Mucosa of descending colon (tissue), 3 donors: ENCODE measurements at regions not wholly inside any gene's neighbourhood (a gene's known extent, or its start where the extent isn't known, plus 50 kb on each side); places are given as distances from the start of the nearest gene placed in this dataset.

ENCODE experiments used
- ATAC-seq: fragments of 200-7000 bp; cut with Tn5 transposase; one replicate; pipeline ENCODE4 v1.9.1; 2020; ENCODE audit warnings: mild to moderate bottlenecking, moderate library complexity
- DNase-seq, 3 donors: peaks; one replicate each; pipeline ENCODE4 v3.0.0-alpha.2; 2020
- H3K36me3 ChIP-seq: fragments of 200-600 bp; one replicate; pipeline ENCODE4 v1.8.0; 2021; ENCODE audit warnings: low read depth, mild to moderate bottlenecking
- H3K4me1 ChIP-seq: fragments of 200-600 bp; one replicate; pipeline ENCODE4 v1.8.0; 2021; ENCODE audit warnings: low read depth, mild to moderate bottlenecking
- H3K4me3 ChIP-seq: fragments of 200-600 bp; one replicate; pipeline ENCODE4 v1.8.0; 2021; ENCODE audit warnings: mild to moderate bottlenecking
- H3K9me3 ChIP-seq: fragments of 200-600 bp; one replicate; pipeline ENCODE4 v1.8.0; 2021; ENCODE audit warnings: mild to moderate bottlenecking
- intact Hi-C, 2 donors: fragments of 100-400 bp; cut with DNase I in 1 of 2; cut with micrococcal nuclease in 1 of 2; formaldehyde crosslinking; loops; one replicate each; pipeline versions ENCODE4 v1.11.0 to v1.11.1; 2022; cut with DNase I, micrococcal nuclease
- TF ChIP-seq, protein P1 (sequence below): fragments of 200-600 bp; IDR thresholded peaks from one replicate; pipeline ENCODE4 v1.8.0; 2022; ENCODE audit warnings: antibody characterized with exemption, mild to moderate bottlenecking
- donor health status: DM: no; HTN: no; CAD: no; lungs with moderate emphysema.
- donor health status: DM: no; HTN: no; CAD: no.
- donor health status: DM: no; HTN: yes; CAD: no.

DNA sequence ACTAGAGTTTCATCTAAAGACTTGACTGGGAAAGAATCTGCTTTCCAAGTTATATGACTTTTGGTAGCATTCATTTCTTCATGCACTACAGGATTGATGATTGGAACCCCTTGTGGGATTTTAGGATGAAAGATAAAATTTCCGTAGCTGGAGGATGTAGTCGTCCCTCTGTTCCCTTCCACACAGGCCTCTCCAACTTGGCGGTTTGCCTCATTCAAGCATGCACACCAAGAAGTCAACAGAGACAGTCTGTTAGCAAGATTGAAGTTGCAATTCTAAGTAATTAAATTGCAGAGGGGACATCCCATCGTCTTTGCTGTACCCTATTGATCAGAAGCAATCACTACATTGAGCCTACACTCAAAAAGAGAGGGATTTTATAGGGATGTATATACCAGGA lies 777.4 kb upstream of the HS3ST1 start:
- no peak for DNase-seq
- TF ChIP-seq, protein P1, sequence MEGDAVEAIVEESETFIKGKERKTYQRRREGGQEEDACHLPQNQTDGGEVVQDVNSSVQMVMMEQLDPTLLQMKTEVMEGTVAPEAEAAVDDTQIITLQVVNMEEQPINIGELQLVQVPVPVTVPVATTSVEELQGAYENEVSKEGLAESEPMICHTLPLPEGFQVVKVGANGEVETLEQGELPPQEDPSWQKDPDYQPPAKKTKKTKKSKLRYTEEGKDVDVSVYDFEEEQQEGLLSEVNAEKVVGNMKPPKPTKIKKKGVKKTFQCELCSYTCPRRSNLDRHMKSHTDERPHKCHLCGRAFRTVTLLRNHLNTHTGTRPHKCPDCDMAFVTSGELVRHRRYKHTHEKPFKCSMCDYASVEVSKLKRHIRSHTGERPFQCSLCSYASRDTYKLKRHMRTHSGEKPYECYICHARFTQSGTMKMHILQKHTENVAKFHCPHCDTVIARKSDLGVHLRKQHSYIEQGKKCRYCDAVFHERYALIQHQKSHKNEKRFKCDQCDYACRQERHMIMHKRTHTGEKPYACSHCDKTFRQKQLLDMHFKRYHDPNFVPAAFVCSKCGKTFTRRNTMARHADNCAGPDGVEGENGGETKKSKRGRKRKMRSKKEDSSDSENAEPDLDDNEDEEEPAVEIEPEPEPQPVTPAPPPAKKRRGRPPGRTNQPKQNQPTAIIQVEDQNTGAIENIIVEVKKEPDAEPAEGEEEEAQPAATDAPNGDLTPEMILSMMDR = no peak
- ATAC-seq = no peak
- Histone ChIP-seq H3K4me3 (no peak overlapping the region), H3K9me3 (no peaks in the 10 kb centered on the region), H3K4me1 (no peaks in the 10 kb centered on the region), H3K36me3 (no peaks in the 10 kb centered on the region)
- intact Hi-C loops = no loop called here

DNA sequence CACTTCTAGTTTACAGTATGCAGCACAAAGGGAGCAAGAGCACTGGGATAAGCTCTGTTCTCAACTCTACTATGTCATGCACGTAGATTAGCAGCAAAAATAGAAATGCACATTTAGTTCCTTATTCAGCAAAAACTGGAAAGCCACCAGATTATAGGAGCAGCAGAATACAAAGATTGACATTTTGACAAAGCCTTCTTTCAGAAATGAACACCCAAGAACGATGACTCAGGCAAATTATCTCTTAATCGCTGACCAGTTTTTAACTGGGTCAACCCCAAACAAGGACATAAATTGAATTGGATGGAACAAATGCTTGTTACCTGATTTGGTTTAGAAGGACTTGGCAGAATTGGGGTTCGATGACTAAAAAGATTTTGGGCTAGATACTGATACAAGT lies 775.3 kb upstream of the HS3ST1 start:
- ATAC-seq (no peak), DNase-seq (no peak)
- TF ChIP-seq, protein P1 = no peak
- intact Hi-C loops = no loop called here
- no peak overlapping the region for H3K4me3 ChIP-seq
- no peaks in the 10 kb centered on the region for H3K9me3 ChIP-seq
- H3K36me3 ChIP-seq = no peaks in the 10 kb centered on the region
- no peaks in the 10 kb centered on the region for H3K4me1 ChIP-seq

DNA sequence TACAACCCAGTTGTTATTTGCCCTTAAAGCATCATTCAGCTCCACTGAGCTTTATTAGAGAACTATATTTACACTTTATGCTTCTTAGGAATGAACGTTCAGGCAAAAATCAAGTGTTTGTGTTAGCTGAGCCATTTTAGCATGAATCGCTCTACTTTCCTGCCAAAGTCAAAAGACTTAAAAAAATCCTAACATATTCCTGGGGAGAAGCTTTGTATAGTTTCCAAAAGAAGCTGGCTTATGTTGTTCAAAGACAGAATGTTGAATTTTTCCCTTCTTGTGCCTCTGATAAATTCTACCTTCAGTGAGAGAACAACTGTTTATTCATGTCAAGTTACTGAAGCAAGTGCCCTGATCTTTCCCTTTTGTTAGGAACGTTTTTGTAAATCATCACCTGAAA lies 771.5 kb upstream of the HS3ST1 start:
- Histone ChIP-seq H3K4me3 (no peak overlapping the region), H3K36me3 (no peaks in the 10 kb centered on the region), H3K4me1 (no peaks in the 10 kb centered on the region), H3K9me3 (no peaks in the 10 kb centered on the region)
- DNase-seq (no peak), ATAC-seq (no peak)
- TF ChIP-seq, protein P1 = no peak
- intact Hi-C loops = no loop called here

- no peaks in the 10 kb centered on the region for H3K36me3 ChIP-seq
- no peak overlapping the region for H3K4me3 ChIP-seq
- TF ChIP-seq, protein P1 = no peak
- no peaks in the 10 kb centered on the region for H3K4me1 ChIP-seq
- H3K9me3 ChIP-seq = no peaks in the 10 kb centered on the region
- intact Hi-C loops = no loop called here
- peak; percentile 59 for ATAC-seq
- peak in 1 of 3 donors; percentile 19 for DNase-seq
These were observed 757.8 kb upstream of the HS3ST1 start for GRCh38 chr4:12186526-12186925.

DNA sequence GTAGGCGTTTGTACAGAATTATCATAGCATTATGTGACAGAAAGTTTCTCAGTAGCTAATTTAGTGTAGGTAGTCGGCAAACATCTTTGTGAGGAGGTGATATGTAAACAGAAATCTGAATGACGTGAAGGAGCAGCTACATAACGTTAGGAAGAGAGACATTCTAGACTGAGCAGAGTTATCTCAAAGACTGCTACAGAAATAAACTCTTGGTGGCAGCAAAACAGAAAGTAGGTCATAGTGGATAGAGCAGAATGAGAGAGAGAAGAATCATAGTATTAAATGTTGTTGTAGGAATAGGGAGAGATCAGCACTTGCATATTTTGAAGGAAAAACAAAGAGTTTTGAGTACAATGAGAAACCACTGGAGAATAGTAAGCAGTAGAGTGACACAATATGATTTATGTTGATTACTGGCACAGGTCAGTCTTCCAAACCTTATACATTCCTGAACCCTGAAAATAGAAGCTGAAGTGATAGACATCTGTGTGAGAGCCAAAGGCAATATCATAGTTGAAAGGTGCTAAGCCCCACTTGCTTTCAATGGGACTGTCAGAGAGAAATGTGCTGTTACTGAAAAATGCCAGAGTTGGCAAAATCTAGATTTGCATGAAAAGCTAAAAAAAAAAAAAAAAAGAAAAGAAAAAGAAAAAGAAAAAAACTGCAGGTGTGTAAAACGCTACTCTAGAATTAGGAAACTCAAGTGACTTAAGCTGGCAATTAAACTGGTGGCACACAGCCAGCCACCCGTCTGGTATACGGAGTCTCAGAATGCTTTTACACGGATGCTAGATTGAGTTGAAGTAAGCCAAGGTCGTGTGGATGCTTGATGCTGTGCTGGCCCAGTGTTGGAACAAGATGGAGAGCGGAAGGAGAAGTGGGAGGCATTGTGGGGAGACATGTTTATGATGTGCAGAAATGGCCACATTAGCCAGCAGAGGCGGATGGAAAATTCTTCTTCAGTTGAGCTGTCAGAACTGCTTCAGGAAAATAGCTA lies 750.2 kb upstream of the HS3ST1 start:
- intact Hi-C loops = no loop called here
- Histone ChIP-seq H3K4me3 (no peak overlapping the region), H3K9me3 (no peaks in the 10 kb centered on the region), H3K4me1 (no peaks in the 10 kb centered on the region), H3K36me3 (no peaks in the 10 kb centered on the region)
- DNase-seq (no peak), ATAC-seq (no peak)
- TF ChIP-seq, protein P1 = no peak
